ENCODE measurements at regions not wholly inside any gene's neighbourhood (a gene's known extent, or its start where the extent isn't known, plus 50 kb on each side); places are given as distances from the start of the nearest gene placed in this dataset.

DNA sequence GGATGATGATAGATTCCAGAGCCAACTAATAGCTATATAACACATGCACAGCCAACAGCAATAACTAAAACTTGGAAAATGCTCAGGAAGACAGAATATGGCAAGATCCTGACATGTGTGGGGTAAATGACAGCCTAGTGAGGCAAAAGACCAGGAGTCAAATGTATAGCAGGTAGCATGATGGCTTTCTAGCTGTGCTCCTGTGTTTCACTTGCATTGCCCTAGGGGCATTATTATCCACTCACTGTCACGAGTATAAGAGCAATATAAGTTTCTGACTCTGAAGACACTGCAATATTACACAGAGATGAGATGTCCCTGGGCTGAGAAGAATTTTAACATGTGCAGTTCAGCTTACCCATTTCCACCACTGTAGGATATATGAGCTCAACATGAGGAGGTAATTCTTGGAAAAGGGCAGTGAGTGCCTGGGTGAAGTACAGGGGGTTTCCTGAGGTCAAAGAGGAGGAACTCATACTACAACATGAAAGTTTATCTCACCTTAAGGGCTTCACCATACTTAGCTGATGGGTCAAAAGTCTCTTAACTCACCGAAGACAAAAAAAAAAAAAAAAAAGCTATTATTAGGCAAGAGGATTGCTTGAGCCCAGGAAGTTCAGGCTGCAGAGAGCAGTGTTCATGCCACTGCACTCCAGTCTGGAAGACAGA, 1385.6 kb upstream of the SLC39A10 start:
- no peaks in the 10 kb centered on the region for H3K4me1 ChIP-seq (ENCODE audit: control insufficient read depth, insufficient read depth, low read length)
- no peak overlapping the region for H3K27ac ChIP-seq (ENCODE audit: low read length)
- no peak overlapping the region for H3K9ac ChIP-seq (ENCODE audit: low read length in 2 of 2)
- no peaks in the 10 kb centered on the region for H3K36me3 ChIP-seq (ENCODE audit: control insufficient read depth in 2 of 2, insufficient read depth in 2 of 2, low read length in 2 of 2)
- no peaks in the 10 kb centered on the region for H3K27me3 ChIP-seq (ENCODE audit: control insufficient read depth in 1 of 2, insufficient read depth in 2 of 2, low read length in 2 of 2)
- H3K4me3 ChIP-seq (ENCODE audit: low read length in 2 of 2), result no peak overlapping the region
- H3K9me3 ChIP-seq (ENCODE audit: control insufficient read depth in 2 of 2, low read length in 2 of 2), result no peaks in the 10 kb centered on the region

DNA sequence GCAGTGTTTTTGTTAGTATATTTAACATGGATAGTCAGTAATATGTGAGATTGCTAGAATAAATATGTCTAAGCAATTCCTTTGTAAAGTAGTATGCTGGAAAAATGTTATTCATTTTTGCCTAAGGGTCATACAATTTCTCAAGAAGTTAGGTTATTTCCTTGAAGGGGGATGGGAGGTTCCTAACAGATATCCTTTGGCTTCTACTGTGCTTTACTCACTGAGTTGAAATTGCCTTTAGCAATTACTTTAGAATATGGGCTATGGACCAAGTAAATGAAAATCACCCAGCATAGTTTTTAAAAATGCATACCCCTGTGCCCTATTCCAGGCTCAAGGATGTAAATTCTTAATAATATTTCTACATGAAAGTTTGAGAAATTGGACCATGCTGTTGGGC, 1386.4 kb upstream of the SLC39A10 start:
- Histone ChIP-seq H3K4me3 (ENCODE audit: low read length in 2 of 2) (no peak overlapping the region), H3K36me3 (ENCODE audit: control insufficient read depth in 2 of 2, insufficient read depth in 2 of 2, low read length in 2 of 2) (no peaks in the 10 kb centered on the region), H3K9me3 (ENCODE audit: control insufficient read depth in 2 of 2, low read length in 2 of 2) (no peaks in the 10 kb centered on the region), H3K9ac (ENCODE audit: low read length in 2 of 2) (no peak overlapping the region), H3K27ac (ENCODE audit: low read length) (no peak overlapping the region), H3K4me1 (ENCODE audit: control insufficient read depth, insufficient read depth, low read length) (no peaks in the 10 kb centered on the region), H3K27me3 (ENCODE audit: control insufficient read depth in 1 of 2, insufficient read depth in 2 of 2, low read length in 2 of 2) (no peaks in the 10 kb centered on the region)

DNA sequence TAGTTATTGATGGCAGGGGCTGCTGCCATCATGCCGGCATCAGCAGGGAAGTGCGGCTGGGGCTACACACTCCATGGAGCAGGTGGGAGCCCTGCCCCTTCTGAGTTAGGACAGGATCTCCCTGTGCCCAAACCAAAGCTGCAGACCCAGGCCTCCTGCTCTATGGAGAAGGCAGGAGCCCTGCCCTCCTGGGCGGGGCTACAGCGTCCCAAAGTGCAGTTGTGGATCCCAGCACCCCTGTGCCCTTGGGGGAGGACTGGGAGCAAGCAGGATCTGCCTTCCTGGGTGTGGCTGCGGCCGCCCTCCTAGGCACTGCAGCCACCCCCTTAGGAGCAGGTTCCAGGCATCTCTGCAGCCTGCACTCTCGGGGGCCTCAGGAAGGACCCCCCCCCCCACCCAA, 1392.4 kb upstream of the SLC39A10 start:
- Histone ChIP-seq H3K4me1 (ENCODE audit: control insufficient read depth, insufficient read depth, low read length) (no peaks in the 10 kb centered on the region), H3K9me3 (ENCODE audit: control insufficient read depth in 2 of 2, low read length in 2 of 2) (no peaks in the 10 kb centered on the region), H3K27ac (ENCODE audit: low read length) (no peak overlapping the region), H3K27me3 (ENCODE audit: control insufficient read depth in 1 of 2, insufficient read depth in 2 of 2, low read length in 2 of 2) (no peaks in the 10 kb centered on the region), H3K4me3 (ENCODE audit: low read length in 2 of 2) (no peak overlapping the region), H3K36me3 (ENCODE audit: control insufficient read depth in 2 of 2, insufficient read depth in 2 of 2, low read length in 2 of 2) (no peaks in the 10 kb centered on the region), H3K9ac (ENCODE audit: low read length in 2 of 2) (no peak overlapping the region)

DNA sequence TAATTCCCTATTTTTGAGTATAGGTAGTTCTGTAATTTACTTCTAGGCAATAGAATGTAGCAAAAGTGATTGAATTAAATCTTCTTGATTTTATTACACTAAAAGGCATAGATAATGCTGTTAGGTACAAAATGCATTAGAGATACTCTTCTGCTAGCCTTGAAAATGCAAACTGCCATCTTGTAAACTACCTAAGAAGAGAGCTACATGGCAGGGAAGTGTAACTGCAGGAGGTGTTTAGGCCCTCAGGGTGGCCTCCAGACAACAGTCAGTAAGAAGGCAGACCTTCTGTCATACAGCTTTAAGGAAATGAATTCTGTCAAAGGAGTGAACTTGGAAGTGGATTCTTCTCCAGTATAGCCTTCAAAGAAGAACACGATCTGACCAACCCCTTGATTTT, 1396.8 kb upstream of the SLC39A10 start:
- H3K4me1 ChIP-seq (ENCODE audit: control insufficient read depth, insufficient read depth, low read length), result no peaks in the 10 kb centered on the region
- H3K27ac ChIP-seq (ENCODE audit: low read length), result no peak overlapping the region
- no peaks in the 10 kb centered on the region for H3K9me3 ChIP-seq (ENCODE audit: control insufficient read depth in 2 of 2, low read length in 2 of 2)
- H3K4me3 ChIP-seq (ENCODE audit: low read length in 2 of 2), result no peak overlapping the region
- H3K36me3 ChIP-seq (ENCODE audit: control insufficient read depth in 2 of 2, insufficient read depth in 2 of 2, low read length in 2 of 2), result no peaks in the 10 kb centered on the region
- no peak overlapping the region for H3K9ac ChIP-seq (ENCODE audit: low read length in 2 of 2)
- no peaks in the 10 kb centered on the region for H3K27me3 ChIP-seq (ENCODE audit: control insufficient read depth in 1 of 2, insufficient read depth in 2 of 2, low read length in 2 of 2)

DNA sequence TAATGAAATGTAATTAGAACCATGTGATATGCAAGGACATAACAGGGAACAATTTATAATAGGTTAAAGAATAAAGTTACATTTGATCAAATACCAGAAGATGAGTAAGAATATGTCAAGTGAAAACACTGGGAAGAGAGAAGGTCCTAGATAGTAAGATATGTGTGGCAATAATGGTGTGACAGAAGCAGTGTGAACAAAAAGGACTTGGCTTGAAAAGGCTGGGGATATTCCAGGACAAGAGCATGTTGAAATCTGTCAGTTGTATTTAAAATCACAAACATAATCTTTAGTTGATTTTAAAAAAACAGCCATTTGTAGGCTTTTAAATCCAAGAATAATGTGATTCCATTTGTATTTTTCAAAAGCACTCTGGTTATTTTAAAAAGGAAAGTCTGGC, 1399.9 kb upstream of the SLC39A10 start:
- Histone ChIP-seq H3K4me1 (ENCODE audit: control insufficient read depth, insufficient read depth, low read length) (no peaks in the 10 kb centered on the region), H3K9ac (ENCODE audit: low read length in 2 of 2) (no peak overlapping the region), H3K27me3 (ENCODE audit: control insufficient read depth in 1 of 2, insufficient read depth in 2 of 2, low read length in 2 of 2) (no peaks in the 10 kb centered on the region), H3K27ac (ENCODE audit: low read length) (no peak overlapping the region), H3K9me3 (ENCODE audit: control insufficient read depth in 2 of 2, low read length in 2 of 2) (no peaks in the 10 kb centered on the region), H3K4me3 (ENCODE audit: low read length in 2 of 2) (no peak overlapping the region), H3K36me3 (ENCODE audit: control insufficient read depth in 2 of 2, insufficient read depth in 2 of 2, low read length in 2 of 2) (no peaks in the 10 kb centered on the region)

DNA sequence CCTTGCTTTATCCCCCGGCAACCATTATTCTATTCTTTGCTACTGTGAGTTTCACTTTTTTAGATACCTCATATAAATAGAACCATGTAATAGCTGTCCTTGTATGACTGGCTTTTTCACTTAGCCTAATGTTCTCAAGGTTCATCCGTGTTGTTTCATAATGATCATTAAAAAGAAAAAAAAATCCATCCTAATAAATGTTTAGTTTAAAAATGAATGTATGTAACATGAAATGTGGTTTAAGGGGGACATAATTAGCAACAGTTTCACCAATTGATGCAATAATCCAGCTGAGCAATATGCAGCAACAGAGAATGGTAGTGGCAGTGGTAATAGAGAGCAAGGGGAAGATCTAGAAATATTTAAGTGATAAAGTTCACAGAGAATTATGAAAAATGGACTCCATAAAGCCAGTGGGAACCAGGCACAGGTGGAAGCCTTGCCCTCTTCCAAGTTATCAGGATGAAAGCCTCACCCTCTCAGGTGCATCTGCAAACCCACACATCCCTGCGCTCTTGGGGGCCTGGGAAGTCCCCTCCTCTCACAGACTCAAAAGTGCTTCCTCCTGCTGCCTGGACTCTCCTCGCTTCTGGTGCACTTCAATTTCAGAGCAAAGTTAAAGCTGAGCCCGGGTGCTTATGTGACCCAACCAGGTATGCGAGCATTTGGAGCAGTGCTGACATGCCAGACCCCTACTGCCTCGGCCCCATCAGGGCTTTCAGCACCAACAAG, 1403.3 kb upstream of the SLC39A10 start:
- H3K36me3 ChIP-seq (ENCODE audit: control insufficient read depth in 2 of 2, insufficient read depth in 2 of 2, low read length in 2 of 2), result no peaks in the 10 kb centered on the region
- no peak overlapping the region for H3K4me3 ChIP-seq (ENCODE audit: low read length in 2 of 2)
- H3K27me3 ChIP-seq (ENCODE audit: control insufficient read depth in 1 of 2, insufficient read depth in 2 of 2, low read length in 2 of 2), result no peaks in the 10 kb centered on the region
- no peak overlapping the region for H3K9ac ChIP-seq (ENCODE audit: low read length in 2 of 2)
- no peaks in the 10 kb centered on the region for H3K4me1 ChIP-seq (ENCODE audit: control insufficient read depth, insufficient read depth, low read length)
- no peaks in the 10 kb centered on the region for H3K9me3 ChIP-seq (ENCODE audit: control insufficient read depth in 2 of 2, low read length in 2 of 2)
- H3K27ac ChIP-seq (ENCODE audit: low read length), result no peak overlapping the region

DNA sequence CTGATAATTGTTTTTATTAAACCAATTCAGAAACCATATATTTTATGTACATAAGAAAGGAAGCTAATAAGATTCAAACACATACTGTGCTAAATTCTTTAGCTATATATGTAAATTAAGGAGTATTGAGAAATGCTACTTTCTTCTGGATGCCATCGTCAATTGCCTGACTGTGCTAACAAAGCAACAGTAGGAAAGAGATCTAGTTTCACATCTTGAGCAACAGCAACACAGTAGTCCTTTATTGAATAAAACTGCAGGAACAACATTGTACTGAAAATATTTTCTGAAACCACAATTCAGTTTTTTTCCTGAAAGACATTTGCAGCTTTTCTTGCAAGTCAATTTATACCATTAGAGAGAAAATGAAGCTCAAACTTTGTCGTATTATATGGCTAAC, 1404.9 kb upstream of the SLC39A10 start:
- Histone ChIP-seq H3K9me3 (ENCODE audit: control insufficient read depth in 2 of 2, low read length in 2 of 2) (no peaks in the 10 kb centered on the region), H3K27ac (ENCODE audit: low read length) (no peak overlapping the region), H3K27me3 (ENCODE audit: control insufficient read depth in 1 of 2, insufficient read depth in 2 of 2, low read length in 2 of 2) (no peaks in the 10 kb centered on the region), H3K4me3 (ENCODE audit: low read length in 2 of 2) (no peak overlapping the region), H3K36me3 (ENCODE audit: control insufficient read depth in 2 of 2, insufficient read depth in 2 of 2, low read length in 2 of 2) (no peaks in the 10 kb centered on the region), H3K4me1 (ENCODE audit: control insufficient read depth, insufficient read depth, low read length) (no peaks in the 10 kb centered on the region), H3K9ac (ENCODE audit: low read length in 2 of 2) (no peak overlapping the region)

DNA sequence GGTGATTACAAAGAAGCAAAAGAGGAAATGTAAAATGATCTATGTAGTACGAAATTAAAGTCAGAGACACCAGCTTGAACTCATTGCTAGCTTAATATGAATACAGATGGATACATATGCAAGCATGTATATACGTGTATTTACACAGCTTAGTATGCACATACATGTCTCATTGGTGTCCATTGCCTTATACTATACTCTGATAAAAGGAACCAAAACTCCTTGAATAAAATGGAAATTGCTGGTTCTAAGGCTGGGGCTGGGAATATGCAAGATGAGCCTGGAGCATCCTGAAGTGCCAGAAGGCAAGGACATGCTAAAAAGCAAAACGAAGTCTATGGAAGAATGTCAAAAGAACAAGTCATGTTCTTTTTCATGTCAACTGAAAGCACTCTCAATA, 1424.4 kb upstream of the SLC39A10 start:
- H3K9ac ChIP-seq (ENCODE audit: low read length in 2 of 2), result no peak overlapping the region
- H3K27ac ChIP-seq (ENCODE audit: low read length), result no peak overlapping the region
- H3K36me3 ChIP-seq (ENCODE audit: control insufficient read depth in 2 of 2, insufficient read depth in 2 of 2, low read length in 2 of 2), result no peaks in the 10 kb centered on the region
- H3K27me3 ChIP-seq (ENCODE audit: control insufficient read depth in 1 of 2, insufficient read depth in 2 of 2, low read length in 2 of 2), result no peaks in the 10 kb centered on the region
- H3K9me3 ChIP-seq (ENCODE audit: control insufficient read depth in 2 of 2, low read length in 2 of 2), result no peaks in the 10 kb centered on the region
- no peaks in the 10 kb centered on the region for H3K4me1 ChIP-seq (ENCODE audit: control insufficient read depth, insufficient read depth, low read length)
- H3K4me3 ChIP-seq (ENCODE audit: low read length in 2 of 2), result no peak overlapping the region

DNA sequence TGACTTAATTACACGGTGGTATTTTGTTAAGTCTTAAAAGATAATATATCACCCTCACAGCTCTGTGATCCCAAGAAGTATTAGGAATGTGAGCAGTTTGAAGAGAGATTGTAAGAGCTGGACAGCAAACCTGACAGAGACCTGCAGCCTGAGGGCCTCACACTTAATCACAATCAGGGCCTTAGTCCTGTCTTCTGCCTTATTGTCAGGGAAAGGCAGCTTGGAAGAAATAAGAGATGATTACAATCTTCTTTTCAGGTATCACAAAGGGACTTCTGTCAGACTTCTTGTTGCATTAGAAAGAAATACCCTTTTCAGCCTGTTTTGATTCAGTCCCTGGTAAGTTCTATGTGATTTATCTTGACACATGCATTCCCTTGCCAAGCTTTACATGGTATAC, 1433.8 kb upstream of the SLC39A10 start:
- no peak overlapping the region for H3K27ac ChIP-seq (ENCODE audit: low read length)
- no peaks in the 10 kb centered on the region for H3K9me3 ChIP-seq (ENCODE audit: control insufficient read depth in 2 of 2, low read length in 2 of 2)
- no peaks in the 10 kb centered on the region for H3K27me3 ChIP-seq (ENCODE audit: control insufficient read depth in 1 of 2, insufficient read depth in 2 of 2, low read length in 2 of 2)
- no peak overlapping the region for H3K9ac ChIP-seq (ENCODE audit: low read length in 2 of 2)
- no peaks in the 10 kb centered on the region for H3K36me3 ChIP-seq (ENCODE audit: control insufficient read depth in 2 of 2, insufficient read depth in 2 of 2, low read length in 2 of 2)
- H3K4me1 ChIP-seq (ENCODE audit: control insufficient read depth, insufficient read depth, low read length), result no peaks in the 10 kb centered on the region
- H3K4me3 ChIP-seq (ENCODE audit: low read length in 2 of 2), result no peak overlapping the region

DNA sequence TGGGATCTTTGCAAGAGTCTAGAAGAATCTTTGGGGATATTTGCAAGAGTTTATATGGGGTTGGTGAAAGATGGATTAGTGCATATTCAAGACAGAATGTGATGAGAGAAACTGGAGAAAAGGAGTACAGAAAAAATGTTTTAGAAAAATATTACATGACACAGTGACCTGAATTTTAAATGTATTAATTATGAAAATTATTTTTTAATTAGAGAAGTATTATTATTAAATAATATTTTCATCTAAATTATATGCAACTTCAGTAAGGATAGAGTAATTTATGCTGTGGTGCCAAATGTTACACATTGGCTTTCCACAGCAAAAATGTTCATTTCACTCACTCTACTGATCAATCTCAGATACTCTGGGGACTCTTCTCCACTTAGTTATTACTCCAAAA, 1442.8 kb upstream of the SLC39A10 start:
- Histone ChIP-seq H3K27me3 (ENCODE audit: control insufficient read depth in 1 of 2, insufficient read depth in 2 of 2, low read length in 2 of 2) (no peaks in the 10 kb centered on the region), H3K4me3 (ENCODE audit: low read length in 2 of 2) (no peak overlapping the region), H3K4me1 (ENCODE audit: control insufficient read depth, insufficient read depth, low read length) (no peaks in the 10 kb centered on the region), H3K9ac (ENCODE audit: low read length in 2 of 2) (no peak overlapping the region), H3K9me3 (ENCODE audit: control insufficient read depth in 2 of 2, low read length in 2 of 2) (no peaks in the 10 kb centered on the region), H3K27ac (ENCODE audit: low read length) (no peak overlapping the region), H3K36me3 (ENCODE audit: control insufficient read depth in 2 of 2, insufficient read depth in 2 of 2, low read length in 2 of 2) (no peaks in the 10 kb centered on the region)

DNA sequence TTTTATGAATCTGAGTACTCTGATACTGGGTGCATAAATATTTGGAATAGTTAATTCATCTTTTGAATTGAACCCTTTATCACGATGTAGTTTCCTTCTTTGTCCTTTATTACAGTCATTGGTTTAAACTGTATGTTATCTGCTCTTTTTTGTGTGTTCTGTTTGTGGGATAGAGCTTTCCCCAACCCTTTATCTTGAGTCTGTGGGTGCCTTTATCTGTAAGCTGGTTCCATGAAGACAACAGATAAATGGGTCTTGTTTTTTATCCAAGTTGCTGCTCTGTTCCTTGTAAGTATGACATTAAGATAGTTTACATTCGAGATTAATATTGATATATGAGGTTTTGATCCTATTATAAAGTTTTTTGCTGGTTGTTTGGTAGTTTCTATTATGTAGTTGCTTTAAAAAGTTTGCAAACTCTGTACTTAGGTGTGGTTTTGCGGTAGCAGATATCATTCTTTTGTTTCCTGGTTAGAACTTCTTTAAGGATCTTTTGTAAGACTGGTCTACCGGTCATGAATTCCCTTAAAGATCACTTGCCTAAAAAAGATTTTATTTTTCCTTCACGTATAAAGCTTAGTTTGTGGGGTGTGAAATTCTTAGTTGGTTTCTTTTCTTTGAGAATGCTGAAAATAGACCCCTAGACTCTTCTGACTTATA, 1451.3 kb upstream of the SLC39A10 start:
- Histone ChIP-seq H3K27ac (ENCODE audit: low read length) (no peak overlapping the region), H3K4me3 (ENCODE audit: low read length in 2 of 2) (no peak overlapping the region), H3K9ac (ENCODE audit: low read length in 2 of 2) (no peak overlapping the region), H3K4me1 (ENCODE audit: control insufficient read depth, insufficient read depth, low read length) (no peaks in the 10 kb centered on the region), H3K9me3 (ENCODE audit: control insufficient read depth in 2 of 2, low read length in 2 of 2) (no peaks in the 10 kb centered on the region), H3K27me3 (ENCODE audit: control insufficient read depth in 1 of 2, insufficient read depth in 2 of 2, low read length in 2 of 2) (no peaks in the 10 kb centered on the region), H3K36me3 (ENCODE audit: control insufficient read depth in 2 of 2, insufficient read depth in 2 of 2, low read length in 2 of 2) (no peaks in the 10 kb centered on the region)

All from stomach smooth muscle (tissue), 2 donors.